Stimulated activated CD4-positive, alpha-beta T cell treated with anti-CD3 and anti-CD28 coated beads, Interleukin-15, amount 100 ng/mL, for 48 hours (primary cell): ENCODE measurements at regions not wholly inside any gene's neighbourhood (a gene's known extent, or its start where the extent isn't known, plus 50 kb on each side); places are given as distances from the start of the nearest gene placed in this dataset.
"Not testable (repeated sequence)": the region's sequence is repeated elsewhere in the genome, so short reads cannot be mapped to it uniquely, and the experiment has no call there.

Experiments
- DNase-seq, 2 donors: peaks; one replicate each; pipeline ENCODE4 v3.0.0-alpha.2; 2020; ENCODE audit warnings: low read depth in 2 of 2

- DNase-seq: no peak
Measured at GRCh38 chr2:144904612-144905011, 384.7 kb upstream of the ZEB2 start.

- not testable (repeated sequence) for DNase-seq
Measured at GRCh38 chr2:144903045-144903444, 383.1 kb upstream of the ZEB2 start.

- not testable (repeated sequence) for DNase-seq
Measured at GRCh38 chr2:144901386-144901785, 381.5 kb upstream of the ZEB2 start.

- no peak for DNase-seq
Measured at GRCh38 chr2:144896341-144896740, 376.4 kb upstream of the ZEB2 start.

GRCh38 chr2:144894612-144895599 is 375.0 kb upstream of the ZEB2 start:
- DNase-seq: no peak

GRCh38 chr2:144893464-144893863 is 373.5 kb upstream of the ZEB2 start:
- no peak for DNase-seq

- DNase-seq: no peak
Measured at GRCh38 chr2:144890828-144891227, 370.9 kb upstream of the ZEB2 start.

GRCh38 chr2:144889348-144889747 is 369.4 kb upstream of the ZEB2 start:
- DNase-seq: no peak

GRCh38 chr2:144886862-144887261 is 366.9 kb upstream of the ZEB2 start:
- no peak for DNase-seq

GRCh38 chr2:144877893-144878292 is 358.0 kb upstream of the ZEB2 start:
- no peak for DNase-seq

- DNase-seq: no peak
Measured at GRCh38 chr2:144876013-144876412, 356.1 kb upstream of the ZEB2 start.

- DNase-seq: no peak
Measured at GRCh38 chr2:144875290-144875969, 355.5 kb upstream of the ZEB2 start.

- DNase-seq: no peak
Measured at GRCh38 chr2:144865670-144866069, 345.8 kb upstream of the ZEB2 start.

GRCh38 chr2:144859716-144860115 is 339.8 kb upstream of the ZEB2 start:
- no peak for DNase-seq

GRCh38 chr2:144858211-144858610 is 338.3 kb upstream of the ZEB2 start:
- no peak for DNase-seq

GRCh38 chr2:144854596-144854995 is 334.7 kb upstream of the ZEB2 start:
- no peak for DNase-seq

GRCh38 chr2:144849612-144850011 is 329.7 kb upstream of the ZEB2 start:
- no peak for DNase-seq

- no peak for DNase-seq
Measured at GRCh38 chr2:144848423-144848822, 328.5 kb upstream of the ZEB2 start.

- DNase-seq: no peak
Measured at GRCh38 chr2:144847347-144848080, 327.6 kb upstream of the ZEB2 start.

- no peak for DNase-seq
Measured at GRCh38 chr2:144836635-144837350, 316.9 kb upstream of the ZEB2 start.

GRCh38 chr2:144835634-144836350 is 315.9 kb upstream of the ZEB2 start:
- no peak for DNase-seq
